Liver (tissue), 8 donors: ENCODE measurements at regions not wholly inside any gene's neighbourhood (a gene's known extent, or its start where the extent isn't known, plus 50 kb on each side); places are given as distances from the start of the nearest gene placed in this dataset.

Experiments used
- DNase-seq: peaks from one replicate; pipeline ENCODE4 v3.0.0-alpha.2; 2017; ENCODE audit warnings: low spot score
- H3K27ac ChIP-seq, 2 donors: one replicate each; pipeline ENCODE4 v1.7.0; 2013; ENCODE audit warnings: inconsistent platforms in 2 of 2, low read length in 2 of 2, control low read depth in 1 of 2, low read depth in 1 of 2, mild to moderate bottlenecking in 1 of 2
- H3K27me3 ChIP-seq, 4 donors: one replicate each; pipeline versions ENCODE4 v1.6.1 to v1.7.0; 2013; ENCODE audit warnings: low read length in 3 of 4, inconsistent platforms in 1 of 4, mild to moderate bottlenecking in 1 of 4, moderate library complexity in 1 of 4; ENCODE audit not compliant: control insufficient read depth in 4 of 4, insufficient read depth in 4 of 4
- H3K36me3 ChIP-seq, 4 donors: one replicate each; pipeline versions ENCODE4 v1.6.1 to v1.7.0; 2013; ENCODE audit warnings: low read length in 3 of 4, mild to moderate bottlenecking in 3 of 4, low read depth in 1 of 4, moderate library complexity in 1 of 4; ENCODE audit not compliant: control insufficient read depth in 4 of 4, insufficient read depth in 3 of 4
- H3K4me1 ChIP-seq, 4 donors: one replicate each; pipeline versions ENCODE4 v1.6.1 to v1.7.0; 2013; ENCODE audit warnings: low read length in 3 of 4, mild to moderate bottlenecking in 3 of 4, moderate library complexity in 1 of 4; ENCODE audit not compliant: control insufficient read depth in 4 of 4, insufficient read depth in 4 of 4
- H3K4me3 ChIP-seq, 3 donors: one replicate each; pipeline versions ENCODE4 v1.6.1 to v1.7.0; 2013; ENCODE audit warnings: low read length in 3 of 3, control low read depth in 1 of 3, low read depth in 1 of 3, mild to moderate bottlenecking in 1 of 3
- H3K9ac ChIP-seq, 2 donors: one replicate each; pipeline ENCODE4 v1.7.0; 2013; ENCODE audit warnings: low read length in 2 of 2, mild to moderate bottlenecking in 2 of 2, moderate library complexity in 2 of 2, control low read depth in 1 of 2, low read depth in 1 of 2
- H3K9me3 ChIP-seq, 4 donors: one replicate each; pipeline versions ENCODE4 v1.6.1 to v1.7.0; 2013; ENCODE audit warnings: low read length in 3 of 4; ENCODE audit not compliant: control insufficient read depth in 4 of 4
- CTCF ChIP-seq: fragments of 150-350 bp; IDR thresholded peaks from 2 replicates; pipeline ENCODE4 v1.5.1; 2017; ENCODE audit warnings: improper control_type of control experiment, low read depth, low read length; ENCODE audit not compliant: missing input control
- FOXA1 ChIP-seq: IDR thresholded peaks from 2 replicates; pipeline ENCODE4 v1.6.1; 2016; ENCODE audit warnings: antibody characterized with exemption
- GABPA ChIP-seq, 2 donors: IDR thresholded peaks in 1 of 2; conservative IDR thresholded peaks in 1 of 2; 2 replicates each; pipeline ENCODE4 v1.6.1; 2016; ENCODE audit warnings: antibody characterized with exemption in 2 of 2, mild to moderate bottlenecking in 1 of 2, moderate library complexity in 1 of 2
- HNF4A ChIP-seq, 2 donors: conservative IDR thresholded peaks; 2 replicates each; pipeline ENCODE4 v1.6.1; 2016; ENCODE audit warnings: antibody characterized with exemption in 2 of 2, mild to moderate bottlenecking in 2 of 2
- JUND ChIP-seq, 2 donors: IDR thresholded peaks; 2 replicates each; pipeline ENCODE4 v1.6.1; 2016; ENCODE audit warnings: antibody characterized with exemption in 2 of 2
- MAX ChIP-seq: IDR thresholded peaks from 2 replicates; pipeline ENCODE4 v1.6.1; 2016; ENCODE audit warnings: antibody characterized with exemption
- NR2F2 ChIP-seq: IDR thresholded peaks from 2 replicates; pipeline ENCODE4 v1.6.1; 2016; ENCODE audit warnings: antibody characterized with exemption
- RAD21 ChIP-seq, 2 donors: IDR thresholded peaks; 2 replicates each; pipeline ENCODE4 v1.6.1; 2016; ENCODE audit warnings: antibody characterized with exemption in 2 of 2, mild to moderate bottlenecking in 2 of 2
- REST ChIP-seq: IDR thresholded peaks from 2 replicates; pipeline ENCODE4 v1.6.1; 2016; ENCODE audit warnings: antibody characterized with exemption, mild to moderate bottlenecking
- RXRA ChIP-seq, 2 donors: IDR thresholded peaks; 2 replicates each; pipeline ENCODE4 v1.6.1; 2017 to 2018; ENCODE audit warnings: antibody characterized with exemption in 2 of 2, mild to moderate bottlenecking in 1 of 2
- YY1 ChIP-seq: IDR thresholded peaks from 2 replicates; pipeline ENCODE4 v1.6.1; 2016; ENCODE audit warnings: antibody characterized with exemption, mild to moderate bottlenecking
- WGBS: extraction: QIAGEN DNeasy Blood & Tissue Kit; methylation state at CpG from one replicate; pipeline ENCODE4 v1.1.7; 2013; 5-methylcytosine and 5-hydroxymethylcytosine counted together
- TF ChIP-seq, protein P1 (sequence below): IDR thresholded peaks from 2 replicates; pipeline ENCODE4 v1.6.1; 2016; ENCODE audit warnings: antibody characterized with exemption
- TF ChIP-seq, protein P2 (sequence below): IDR thresholded peaks from 2 replicates; pipeline ENCODE4 v1.6.1; 2016; ENCODE audit warnings: antibody characterized with exemption
- donor health status: healthy.
- donor health status: healthy.
- donor health status: healthy.
- donor health status: healthy.
- donor health status: healthy.

GRCh38 chr2:67083951-67084350 is 313.2 kb upstream of the ETAA1 start (continued):
- no peak for TF ChIP-seq CTCF
- TF ChIP-seq, protein P1, sequence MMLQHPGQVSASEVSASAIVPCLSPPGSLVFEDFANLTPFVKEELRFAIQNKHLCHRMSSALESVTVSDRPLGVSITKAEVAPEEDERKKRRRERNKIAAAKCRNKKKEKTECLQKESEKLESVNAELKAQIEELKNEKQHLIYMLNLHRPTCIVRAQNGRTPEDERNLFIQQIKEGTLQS: no peak

GRCh38 chr2:67085146-67085545 is 312.0 kb upstream of the ETAA1 start:
- 91% methylated on average over 4 of the region's 4 CpGs for WGBS

More at GRCh38 chr2:67085146-67085545, 312.0 kb upstream of the ETAA1 start:
- H3K27ac ChIP-seq: no peak overlapping the region
- DNase-seq: no peak
- no peaks in the 10 kb centered on the region for H3K4me1 ChIP-seq
- H3K36me3 ChIP-seq: no peaks in the 10 kb centered on the region
- no peaks in the 10 kb centered on the region for H3K27me3 ChIP-seq
- H3K9me3 ChIP-seq: peaks cover 0 to 4% (median 3%) of the 10 kb centered on the region in 4 donors
- H3K4me3 ChIP-seq: no peak overlapping the region
- TF ChIP-seq JUND (IDR thresholded peaks at IDR 0.05): no peak
- TF ChIP-seq NR2F2: no peak
- TF ChIP-seq, protein P1: no peak
- no peak for TF ChIP-seq MAX
- no peak for TF ChIP-seq FOXA1
- TF ChIP-seq REST: no peak
- TF ChIP-seq HNF4A (conservative IDR thresholded peaks at IDR 0.05): no peak
- TF ChIP-seq RXRA (IDR thresholded peaks at IDR 0.05): no peak
- no peak for TF ChIP-seq CTCF
- TF ChIP-seq, protein P2, sequence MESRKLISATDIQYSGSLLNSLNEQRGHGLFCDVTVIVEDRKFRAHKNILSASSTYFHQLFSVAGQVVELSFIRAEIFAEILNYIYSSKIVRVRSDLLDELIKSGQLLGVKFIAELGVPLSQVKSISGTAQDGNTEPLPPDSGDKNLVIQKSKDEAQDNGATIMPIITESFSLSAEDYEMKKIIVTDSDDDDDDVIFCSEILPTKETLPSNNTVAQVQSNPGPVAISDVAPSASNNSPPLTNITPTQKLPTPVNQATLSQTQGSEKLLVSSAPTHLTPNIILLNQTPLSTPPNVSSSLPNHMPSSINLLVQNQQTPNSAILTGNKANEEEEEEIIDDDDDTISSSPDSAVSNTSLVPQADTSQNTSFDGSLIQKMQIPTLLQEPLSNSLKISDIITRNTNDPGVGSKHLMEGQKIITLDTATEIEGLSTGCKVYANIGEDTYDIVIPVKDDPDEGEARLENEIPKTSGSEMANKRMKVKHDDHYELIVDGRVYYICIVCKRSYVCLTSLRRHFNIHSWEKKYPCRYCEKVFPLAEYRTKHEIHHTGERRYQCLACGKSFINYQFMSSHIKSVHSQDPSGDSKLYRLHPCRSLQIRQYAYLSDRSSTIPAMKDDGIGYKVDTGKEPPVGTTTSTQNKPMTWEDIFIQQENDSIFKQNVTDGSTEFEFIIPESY: no peak
- TF ChIP-seq YY1: no peak
- no peak for TF ChIP-seq RAD21 (IDR thresholded peaks at IDR 0.05)
- no peak for TF ChIP-seq GABPA (IDR thresholded peaks at IDR 0.05 in 1 of 2, conservative IDR thresholded peaks at IDR 0.05 in 1 of 2)
- no peak overlapping the region for H3K9ac ChIP-seq
